Pancreas (tissue), 10 donors: ENCODE measurements at regions not wholly inside any gene's neighbourhood (a gene's known extent, or its start where the extent isn't known, plus 50 kb on each side); places are given as distances from the start of the nearest gene placed in this dataset.

Experiments
- ATAC-seq, 4 donors: fragments of 200-7000 bp; cut with Tn5 transposase; one replicate each; pipeline versions ENCODE4 v1.8.0 to v1.9.1; 2020; ENCODE audit warnings: mild to moderate bottlenecking in 4 of 4, moderate library complexity in 4 of 4
- DNase-seq, 6 donors: peaks; one replicate each; pipeline ENCODE4 v3.0.0-alpha.2; 2020
- FAIRE-seq: peaks from 2 replicates; lab custom pipeline; 2012; peaks lifted over from hg19 to GRCh38; lab: Jason Lieb, UNC
- H3K27ac ChIP-seq, 4 donors: fragments of 200-600 bp; sonication (generic); 1 replicate in 3 of 4; 2 replicates in 1 of 4; pipeline versions ENCODE4 v1.5.0 to v1.8.0; 2020
- H3K27me3 ChIP-seq, 4 donors: fragments of 200-600 bp; one replicate each; pipeline ENCODE4 v1.8.0; 2021
- H3K36me3 ChIP-seq, 3 donors: fragments of 200-600 bp; sonication (generic) in 1 of 3; one replicate each; pipeline versions ENCODE4 v1.5.0 to v1.8.0; 2020 to 2021
- H3K4me1 ChIP-seq, 3 donors: fragments of 200-600 bp; one replicate each; pipeline ENCODE4 v1.8.0; 2021
- H3K4me3 ChIP-seq, 4 donors: fragments of 200-600 bp; sonication (generic) in 2 of 4; one replicate each; pipeline versions ENCODE4 v1.5.0 to v1.8.0; 2020 to 2021
- H3K9me3 ChIP-seq, 4 donors: fragments of 200-600 bp; one replicate each; pipeline ENCODE4 v1.8.0; 2021
- CTCF ChIP-seq, 4 donors: fragments of 200-600 bp; sonication (generic) in 3 of 4; IDR thresholded peaks; one replicate each; pipeline versions ENCODE4 v1.5.0 to v1.8.0; 2021; ENCODE audit warnings: antibody characterized with exemption in 4 of 4
- WGBS, 2 donors: extraction: QIAGEN DNeasy Blood & Tissue Kit; methylation state at CpG; one replicate each; pipeline ENCODE4 v1.1.7; 2013; 5-methylcytosine and 5-hydroxymethylcytosine counted together
- intact Hi-C, 3 donors: fragments of 100-400 bp; cut with DNase I; formaldehyde crosslinking; loops; one replicate each; pipeline versions ENCODE4 v1.11.1 to v1.14.2; 2022
- donor health status: healthy with polysubstance abuse.
- donor health status: DM: no; HTN: no; CAD: no; lungs with moderate emphysema.
- donor health status: DM: no; HTN: no; CAD: no.
- donor health status: control.
- donor health status: control.
- donor health status: Bipolar disorder and iron deficiency.
- donor health status: DM: yes; HTN: yes; CAD: no.
- donor health status: DM: no; HTN: no; CAD: no.
- donor health status: DM: no; HTN: no; CAD: no.
- donor health status: DM: yes; HTN: yes; CAD: no.

- H3K36me3 ChIP-seq: no peaks in the 10 kb centered on the region
- ATAC-seq: peak in 3 of 4 donors; percentile 55 to 59 (median 58)
- no peak overlapping the region for H3K4me3 ChIP-seq
- 19 to 26% methylated on average over 2 of the region's 2 CpGs for WGBS, 2 donors
- peak; percentile 92 for FAIRE-seq
- no peaks in the 10 kb centered on the region for H3K9me3 ChIP-seq
- no peak overlapping the region for H3K27ac ChIP-seq
- no peaks in the 10 kb centered on the region for H3K27me3 ChIP-seq
- intact Hi-C loops: no loop called here
- DNase-seq: peak; percentile 30 to 78 (median 56)
- TF ChIP-seq CTCF (IDR thresholded peaks at IDR 0.05): no peak
- H3K4me1 ChIP-seq: peaks cover 0 to 9% (median 8%) of the 10 kb centered on the region in 3 donors
Measured at GRCh38 chr4:22573198-22573597, 57.3 kb upstream of the ADGRA3 start.

GRCh38 chr4:22573641-22574040, 57.8 kb upstream of the ADGRA3 start:
- Histone ChIP-seq H3K27me3 (no peaks in the 10 kb centered on the region), H3K4me3 (no peak overlapping the region), H3K9me3 (no peaks in the 10 kb centered on the region), H3K36me3 (no peaks in the 10 kb centered on the region), H3K4me1 (peaks cover 0 to 9% (median 8%) of the 10 kb centered on the region in 3 donors), H3K27ac (no peak overlapping the region)
- no peak for FAIRE-seq
- TF ChIP-seq CTCF (IDR thresholded peaks at IDR 0.05): no peak
- WGBS, 2 donors: 23 to 35% methylated on average over 1 of the region's 1 CpG
- ATAC-seq: no peak
- no peak for DNase-seq
- intact Hi-C loops: no loop called here

- intact Hi-C loops: no loop called here
- Histone ChIP-seq H3K27ac (no peak overlapping the region), H3K36me3 (no peaks in the 10 kb centered on the region), H3K27me3 (no peaks in the 10 kb centered on the region), H3K4me1 (peaks cover 0 to 9% (median 8%) of the 10 kb centered on the region in 3 donors), H3K9me3 (no peaks in the 10 kb centered on the region), H3K4me3 (no peak overlapping the region)
- no peak for TF ChIP-seq CTCF (IDR thresholded peaks at IDR 0.05)
- FAIRE-seq (no peak), DNase-seq (no peak), ATAC-seq (no peak)
- WGBS, 2 donors: 83 to 84% methylated on average over 3 of the region's 3 CpGs
Measured at GRCh38 chr4:22574424-22574823, 58.6 kb upstream of the ADGRA3 start.

- Histone ChIP-seq H3K9me3 (no peaks in the 10 kb centered on the region), H3K4me1 (peaks cover 0 to 9% (median 8%) of the 10 kb centered on the region in 3 donors), H3K36me3 (no peaks in the 10 kb centered on the region), H3K4me3 (no peak overlapping the region), H3K27ac (no peak overlapping the region), H3K27me3 (no peaks in the 10 kb centered on the region)
- no peak for DNase-seq
- no peak for TF ChIP-seq CTCF (IDR thresholded peaks at IDR 0.05)
- ATAC-seq: no peak
- WGBS, 2 donors: 86 to 90% methylated on average over 1 of the region's 1 CpG
- intact Hi-C loops: no loop called here
- FAIRE-seq: no peak
Measured at GRCh38 chr4:22574880-22575279, 59.0 kb upstream of the ADGRA3 start.

- Histone ChIP-seq H3K9me3 (no peaks in the 10 kb centered on the region), H3K4me1 (no peaks in the 10 kb centered on the region), H3K27ac (no peak overlapping the region), H3K27me3 (no peaks in the 10 kb centered on the region), H3K36me3 (no peaks in the 10 kb centered on the region), H3K4me3 (no peak overlapping the region)
- no peak for FAIRE-seq
- intact Hi-C loops: no loop called here
- TF ChIP-seq CTCF (IDR thresholded peaks at IDR 0.05): no peak
- no peak for ATAC-seq
- 58 to 75% methylated on average over 7 of the region's 7 CpGs for WGBS, 2 donors
- DNase-seq: no peak
Measured at GRCh38 chr4:22587253-22587652, 71.4 kb upstream of the ADGRA3 start.
